ENCODE measurements at regions not wholly inside any gene's neighbourhood (a gene's known extent, or its start where the extent isn't known, plus 50 kb on each side); places are given as distances from the start of the nearest gene placed in this dataset.
A peak's percentile ranks its signal among the peaks of the same experiment; 100 is the strongest.

- H3K27me3 ChIP-seq, result no peaks in the 10 kb centered on the region
- Mint-ChIP-seq H3K4me1 (no peaks in the 10 kb centered on the region), H3K4me3 (no peak overlapping the region), H3K27me3 (ENCODE audit: insufficient read depth, low read depth) (peaks cover 4% of the 10 kb centered on the region), H3K9me3 (peaks cover 2% of the 10 kb centered on the region), H3K36me3 (no peaks in the 10 kb centered on the region), H3K27ac (no peak overlapping the region)
- no peaks in the 10 kb centered on the region for H4K20me1 ChIP-seq (ENCODE audit: low read depth)
- H3K79me2 ChIP-seq (ENCODE audit: low read depth), result no peaks in the 10 kb centered on the region
- no peak overlapping the region for H3K27ac ChIP-seq
- H3K9me3 ChIP-seq (ENCODE audit: low read depth), result no peaks in the 10 kb centered on the region
- TF ChIP-seq CTCF (IDR thresholded peaks at IDR 0.05), result no peak
- no peak for TF ChIP-seq EZH2 (IDR thresholded peaks at IDR 0.05)
- no peak for TF ChIP-seq EZH2phosphoT487 (IDR thresholded peaks at IDR 0.05)
- H3K36me3 ChIP-seq, result no peaks in the 10 kb centered on the region
- no peak overlapping the region for H2AFZ ChIP-seq (replicated peaks)
- H3K4me1 ChIP-seq, result no peaks in the 10 kb centered on the region
- H3K4me3 ChIP-seq, result no peak overlapping the region
- no peak for DNase-seq (ENCODE audit: low spot score)
- H3K9ac ChIP-seq, result no peak overlapping the region
- no peaks in the 10 kb centered on the region for H3F3A ChIP-seq (ENCODE audit: low read depth)
- no peak overlapping the region for H3K4me2 ChIP-seq
Observed at GRCh38 chr18:76161983-76162382, 333.1 kb downstream of the ZNF516 start.

- H3K27ac ChIP-seq, result no peak overlapping the region
Observed at GRCh38 chr18:76153691-76154090, 341.4 kb downstream of the ZNF516 start.

GRCh38 chr18:76149734-76150133 is 345.3 kb downstream of the ZNF516 start:
- Mint-ChIP-seq H3K36me3 (no peaks in the 10 kb centered on the region), H3K4me1 (peaks cover 24% of the 10 kb centered on the region), H3K4me3 (no peak overlapping the region), H3K27ac (peak overlapping the region; percentile 62), H3K9me3 (peaks cover 3% of the 10 kb centered on the region), H3K27me3 (ENCODE audit: insufficient read depth, low read depth) (peaks cover 12% of the 10 kb centered on the region)
- H4K20me1 ChIP-seq (ENCODE audit: low read depth), result no peaks in the 10 kb centered on the region
- H3K9ac ChIP-seq, result no peak overlapping the region
- TF ChIP-seq EZH2phosphoT487 (IDR thresholded peaks at IDR 0.05) (no peak), EZH2 (IDR thresholded peaks at IDR 0.05) (no peak), CTCF (IDR thresholded peaks at IDR 0.05) (no peak)
- H3K27me3 ChIP-seq, result no peaks in the 10 kb centered on the region
- no peaks in the 10 kb centered on the region for H3K9me3 ChIP-seq (ENCODE audit: low read depth)
- no peaks in the 10 kb centered on the region for H3K79me2 ChIP-seq (ENCODE audit: low read depth)
- H3K36me3 ChIP-seq, result no peaks in the 10 kb centered on the region
- no peaks in the 10 kb centered on the region for H3F3A ChIP-seq (ENCODE audit: low read depth)
- no peak overlapping the region for H2AFZ ChIP-seq (replicated peaks)
- no peak overlapping the region for H3K4me3 ChIP-seq
- no peak for DNase-seq (ENCODE audit: low spot score)
- no peaks in the 10 kb centered on the region for H3K4me1 ChIP-seq
- H3K27ac ChIP-seq, result no peak overlapping the region
- H3K4me2 ChIP-seq, result no peak overlapping the region

More at GRCh38 chr18:76153691-76154090, 341.4 kb downstream of the ZNF516 start:
- H3K4me1 Mint-ChIP-seq, result peaks cover 16% of the 10 kb centered on the region
- Histone ChIP-seq H3K9ac (no peak overlapping the region), H3K4me1 (no peaks in the 10 kb centered on the region), H3K4me3 (no peak overlapping the region), H3K36me3 (no peaks in the 10 kb centered on the region), H2AFZ (replicated peaks) (no peak overlapping the region), H3K9me3 (ENCODE audit: low read depth) (no peaks in the 10 kb centered on the region), H4K20me1 (ENCODE audit: low read depth) (no peaks in the 10 kb centered on the region), H3K4me2 (no peak overlapping the region), H3F3A (ENCODE audit: low read depth) (no peaks in the 10 kb centered on the region), H3K27me3 (no peaks in the 10 kb centered on the region), H3K79me2 (ENCODE audit: low read depth) (no peaks in the 10 kb centered on the region)
- peaks cover 9% of the 10 kb centered on the region for H3K9me3 Mint-ChIP-seq
- no peaks in the 10 kb centered on the region for H3K36me3 Mint-ChIP-seq
- peaks cover 9% of the 10 kb centered on the region for H3K27me3 Mint-ChIP-seq (ENCODE audit: insufficient read depth, low read depth)
- H3K4me3 Mint-ChIP-seq, result no peak overlapping the region
- TF ChIP-seq CTCF (IDR thresholded peaks at IDR 0.05) (no peak), EZH2 (IDR thresholded peaks at IDR 0.05) (no peak), EZH2phosphoT487 (IDR thresholded peaks at IDR 0.05) (no peak)
- no peak for DNase-seq (ENCODE audit: low spot score)
- H3K27ac Mint-ChIP-seq, result no peak overlapping the region
